SU-DHL-6 (cell line): ENCODE measurements at regions not wholly inside any gene's neighbourhood (a gene's known extent, or its start where the extent isn't known, plus 50 kb on each side); places are given as distances from the start of the nearest gene placed in this dataset.
"Not testable (repeated sequence)": the region's sequence is repeated elsewhere in the genome, so short reads cannot be mapped to it uniquely, and the experiment has no call there.

Source experiments
- H2AFZ ChIP-seq: fragments of 200-600 bp; sonication (generic); 2 replicates; pipeline ENCODE4 v1.6.1; 2014; ENCODE audit warnings: low read depth, mild to moderate bottlenecking, moderate library complexity, mixed read lengths, antibody characterized with exemption, low read length; ENCODE audit not compliant: severe bottlenecking
- H3F3A ChIP-seq: fragments of 200-600 bp; shearing (Covaris generic); 2 replicates; pipeline ENCODE4 v1.6.0; 2016; ENCODE audit warnings: antibody characterized with exemption, mild to moderate bottlenecking; ENCODE audit not compliant: insufficient read depth
- H3K27ac ChIP-seq: fragments of 200-600 bp; sonication (generic); 2 replicates; pipeline ENCODE4 v1.5.1; 2016; ENCODE audit warnings: low read depth, mild to moderate bottlenecking, low read length, moderate library complexity, mixed read lengths
- H3K27me3 ChIP-seq: fragments of 200-600 bp; sonication (generic), shearing (Covaris generic); 2 replicates; pipeline ENCODE4 v1.6.0; 2014; ENCODE audit warnings: mild to moderate bottlenecking, low read length
- H3K36me3 ChIP-seq: fragments of 200-600 bp; sonication (generic); 2 replicates; pipeline ENCODE4 v1.6.1; 2014; ENCODE audit warnings: mild to moderate bottlenecking, low read length, mixed read lengths
- H3K4me2 ChIP-seq: fragments of 300-600, 200-600 bp; shearing (Covaris generic), sonication (generic); 2 replicates; pipeline ENCODE4 v1.6.0; 2014; ENCODE audit warnings: low read length, low read depth, mild to moderate bottlenecking; ENCODE audit not compliant: poor library complexity, severe bottlenecking
- H3K4me3 ChIP-seq: fragments of 200-600 bp; sonication (generic); 2 replicates; pipeline ENCODE4 v1.5.1; 2014; ENCODE audit warnings: antibody characterized with exemption, low read length, mild to moderate bottlenecking, mixed read lengths; ENCODE audit not compliant: insufficient read depth, poor library complexity, severe bottlenecking
- H3K79me2 ChIP-seq: fragments of 200-600 bp; sonication (generic); 2 replicates; pipeline ENCODE4 v1.6.1; 2014; ENCODE audit warnings: mild to moderate bottlenecking, low read length, moderate library complexity; ENCODE audit not compliant: insufficient read depth
- H3K9ac ChIP-seq: fragments of 200-600 bp; sonication (generic); 2 replicates; pipeline ENCODE4 v1.7.0; 2014; ENCODE audit warnings: mild to moderate bottlenecking, low read length
- H3K9me2 ChIP-seq: fragments of 200-600 bp; sonication (generic); replicated peaks from 2 replicates; pipeline ENCODE4 v1.6.1; 2014; ENCODE audit warnings: low read length; ENCODE audit not compliant: insufficient read depth
- H3K9me3 ChIP-seq: fragments of 200-600 bp; sonication (generic); 2 replicates; pipeline ENCODE4 v1.6.1; 2014; ENCODE audit warnings: low read length, mixed read lengths; ENCODE audit not compliant: insufficient read depth
- H4K20me1 ChIP-seq: fragments of 200-600 bp; sonication (generic); 2 replicates; pipeline ENCODE4 v1.6.1; 2014; ENCODE audit warnings: low read depth, mild to moderate bottlenecking, antibody characterized with exemption, low read length, moderate library complexity, mixed read lengths

GRCh38 chr7:9919-10318 is 182.5 kb upstream of the FAM20C start:
- H3K27ac ChIP-seq, H3K9ac ChIP-seq, H3K9me2 ChIP-seq, H3K4me2 ChIP-seq, H2AFZ ChIP-seq, H3K79me2 ChIP-seq, H3K36me3 ChIP-seq, H3F3A ChIP-seq, H3K27me3 ChIP-seq, H3K9me3 ChIP-seq, H4K20me1 ChIP-seq, H3K4me3 ChIP-seq: not testable (repeated sequence)

- H3K4me3 ChIP-seq, H3K4me2 ChIP-seq, H3F3A ChIP-seq, H3K79me2 ChIP-seq, H3K9me3 ChIP-seq, H3K27me3 ChIP-seq, H2AFZ ChIP-seq, H4K20me1 ChIP-seq, H3K27ac ChIP-seq, H3K36me3 ChIP-seq, H3K9me2 ChIP-seq, H3K9ac ChIP-seq: not testable (repeated sequence)
Observed at GRCh38 chr7:32565-33280, 159.6 kb upstream of the FAM20C start.

GRCh38 chr7:35121-35541 is 157.2 kb upstream of the FAM20C start:
- H3K27me3 ChIP-seq, H3K9me3 ChIP-seq: not testable (repeated sequence)

GRCh38 chr7:36539-36938 is 155.8 kb upstream of the FAM20C start:
- H3K27me3 ChIP-seq, H3K4me2 ChIP-seq, H2AFZ ChIP-seq, H3F3A ChIP-seq, H3K9me2 ChIP-seq, H3K36me3 ChIP-seq, H3K9ac ChIP-seq, H3K27ac ChIP-seq, H3K4me3 ChIP-seq, H3K9me3 ChIP-seq, H4K20me1 ChIP-seq, H3K79me2 ChIP-seq: not testable (repeated sequence)

More at GRCh38 chr7:35121-35541, 157.2 kb upstream of the FAM20C start:
- H3K4me3 ChIP-seq, H3K36me3 ChIP-seq, H3K9ac ChIP-seq, H3K27ac ChIP-seq, H3K9me2 ChIP-seq, H3K4me2 ChIP-seq, H4K20me1 ChIP-seq, H2AFZ ChIP-seq, H3K79me2 ChIP-seq, H3F3A ChIP-seq: not testable (repeated sequence)

- not testable (repeated sequence) for H3K9me3 ChIP-seq, H2AFZ ChIP-seq, H4K20me1 ChIP-seq, H3K9ac ChIP-seq, H3K79me2 ChIP-seq, H3F3A ChIP-seq, H3K36me3 ChIP-seq, H3K27ac ChIP-seq, H3K4me3 ChIP-seq, H3K9me2 ChIP-seq, H3K4me2 ChIP-seq, H3K27me3 ChIP-seq
Observed at GRCh38 chr7:37656-38055, 154.7 kb upstream of the FAM20C start.

GRCh38 chr7:38444-38843 is 153.9 kb upstream of the FAM20C start:
- not testable (repeated sequence) for H2AFZ ChIP-seq, H3K27ac ChIP-seq, H3K4me2 ChIP-seq, H3K27me3 ChIP-seq, H3K9ac ChIP-seq, H3K36me3 ChIP-seq, H3F3A ChIP-seq, H3K9me3 ChIP-seq, H4K20me1 ChIP-seq, H3K79me2 ChIP-seq, H3K4me3 ChIP-seq, H3K9me2 ChIP-seq

GRCh38 chr7:39984-40740 is 152.2 kb upstream of the FAM20C start:
- H3K9me3 ChIP-seq, H4K20me1 ChIP-seq, H3K9me2 ChIP-seq, H3K27me3 ChIP-seq, H2AFZ ChIP-seq, H3K4me2 ChIP-seq, H3K27ac ChIP-seq, H3K4me3 ChIP-seq, H3K36me3 ChIP-seq, H3F3A ChIP-seq, H3K9ac ChIP-seq, H3K79me2 ChIP-seq: not testable (repeated sequence)
